GM12872 (cell line): ENCODE measurements at regions not wholly inside any gene's neighbourhood (a gene's known extent, or its start where the extent isn't known, plus 50 kb on each side); places are given as distances from the start of the nearest gene placed in this dataset.

Experiments used
- TF ChIP-seq, protein P1 (sequence below): IDR thresholded peaks from 3 replicates; pipeline ENCODE4 v1.5.1; 2011; ENCODE audit warnings: low read depth, mild to moderate bottlenecking, low read length, moderate library complexity; ENCODE audit not compliant: insufficient read depth

DNA sequence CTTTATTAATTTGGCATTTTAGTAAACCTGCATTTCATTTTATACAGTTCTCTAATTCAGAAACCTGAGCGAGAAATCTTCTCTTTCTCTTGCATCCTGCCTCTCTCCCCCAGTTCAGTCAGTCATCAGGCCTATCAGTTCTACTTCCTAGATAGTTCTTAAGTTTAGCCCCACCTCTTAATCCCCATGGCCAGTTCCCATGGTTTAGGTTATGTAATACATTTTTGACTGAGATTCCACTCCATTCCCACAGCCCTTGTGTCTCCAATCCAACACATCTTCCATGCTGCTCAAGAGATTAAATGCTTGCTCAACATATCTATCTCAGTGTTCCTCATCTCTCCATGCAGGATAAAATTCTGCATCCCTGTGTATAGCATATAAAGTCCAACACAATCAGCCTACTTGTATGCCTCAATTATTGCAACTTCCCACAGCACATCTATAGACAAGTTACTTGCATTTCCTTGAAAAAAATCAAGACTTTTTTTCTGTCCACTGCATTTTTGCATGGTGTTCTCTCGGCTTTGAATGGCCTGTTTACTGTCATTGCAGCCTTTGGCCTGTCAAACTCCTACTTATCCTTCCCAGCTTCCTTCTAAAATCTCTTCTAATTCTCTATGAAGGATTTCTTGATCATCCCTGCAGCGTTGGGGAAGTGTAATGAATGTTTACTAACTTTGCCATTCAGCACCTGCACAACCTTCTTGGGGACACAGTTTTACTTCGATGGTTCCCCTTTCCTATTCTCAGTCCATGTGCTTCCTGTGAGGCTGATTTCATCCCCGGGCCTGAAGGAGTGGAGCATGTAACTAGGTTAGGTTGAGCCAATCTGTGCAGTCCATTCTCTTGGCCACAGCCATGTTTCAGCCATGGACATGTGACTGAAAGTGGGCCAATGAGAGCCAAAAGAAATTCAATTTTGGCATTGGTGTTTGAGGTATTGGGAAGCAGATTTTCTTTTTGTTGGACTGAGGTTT, 80.8 kb downstream of the DACT1 start:
- TF ChIP-seq, protein P1, sequence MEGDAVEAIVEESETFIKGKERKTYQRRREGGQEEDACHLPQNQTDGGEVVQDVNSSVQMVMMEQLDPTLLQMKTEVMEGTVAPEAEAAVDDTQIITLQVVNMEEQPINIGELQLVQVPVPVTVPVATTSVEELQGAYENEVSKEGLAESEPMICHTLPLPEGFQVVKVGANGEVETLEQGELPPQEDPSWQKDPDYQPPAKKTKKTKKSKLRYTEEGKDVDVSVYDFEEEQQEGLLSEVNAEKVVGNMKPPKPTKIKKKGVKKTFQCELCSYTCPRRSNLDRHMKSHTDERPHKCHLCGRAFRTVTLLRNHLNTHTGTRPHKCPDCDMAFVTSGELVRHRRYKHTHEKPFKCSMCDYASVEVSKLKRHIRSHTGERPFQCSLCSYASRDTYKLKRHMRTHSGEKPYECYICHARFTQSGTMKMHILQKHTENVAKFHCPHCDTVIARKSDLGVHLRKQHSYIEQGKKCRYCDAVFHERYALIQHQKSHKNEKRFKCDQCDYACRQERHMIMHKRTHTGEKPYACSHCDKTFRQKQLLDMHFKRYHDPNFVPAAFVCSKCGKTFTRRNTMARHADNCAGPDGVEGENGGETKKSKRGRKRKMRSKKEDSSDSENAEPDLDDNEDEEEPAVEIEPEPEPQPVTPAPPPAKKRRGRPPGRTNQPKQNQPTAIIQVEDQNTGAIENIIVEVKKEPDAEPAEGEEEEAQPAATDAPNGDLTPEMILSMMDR = no peak

GRCh38 chr14:58721723-58722122, 84.0 kb downstream of the DACT1 start:
- TF ChIP-seq, protein P1 = no peak

GRCh38 chr14:58722441-58722840, 84.7 kb downstream of the DACT1 start:
- TF ChIP-seq, protein P1 = no peak

- TF ChIP-seq, protein P1 = no peak
These were observed 86.4 kb downstream of the DACT1 start for GRCh38 chr14:58724206-58724605.

GRCh38 chr14:58724702-58725101, 86.9 kb downstream of the DACT1 start:
- TF ChIP-seq, protein P1 = no peak

GRCh38 chr14:58725226-58725625, 87.5 kb downstream of the DACT1 start:
- TF ChIP-seq, protein P1 = no peak

- TF ChIP-seq, protein P1 = no peak
These were observed 88.1 kb downstream of the DACT1 start for GRCh38 chr14:58725871-58726270.
